ENCODE measurements at regions not wholly inside any gene's neighbourhood (a gene's known extent, or its start where the extent isn't known, plus 50 kb on each side); places are given as distances from the start of the nearest gene placed in this dataset.

- no peak for DNase-seq
These were observed 59.1 kb upstream of the BICD1 start for GRCh38 chr12:32047357-32048212.

GRCh38 chr12:32048791-32049190 is 57.9 kb upstream of the BICD1 start:
- no peak for DNase-seq

GRCh38 chr12:32049956-32050355 is 56.7 kb upstream of the BICD1 start:
- DNase-seq = no peak

GRCh38 chr12:32051511-32052211 is 55.0 kb upstream of the BICD1 start:
- DNase-seq = no peak

GRCh38 chr12:32052212-32052713 is 54.4 kb upstream of the BICD1 start:
- no peak for DNase-seq

GRCh38 chr12:32053881-32054624 is 52.6 kb upstream of the BICD1 start:
- no peak for DNase-seq

All from muscle of arm (tissue), 1 donor.